ENCODE measurements at regions not wholly inside any gene's neighbourhood (a gene's known extent, or its start where the extent isn't known, plus 50 kb on each side); places are given as distances from the start of the nearest gene placed in this dataset.

DNA sequence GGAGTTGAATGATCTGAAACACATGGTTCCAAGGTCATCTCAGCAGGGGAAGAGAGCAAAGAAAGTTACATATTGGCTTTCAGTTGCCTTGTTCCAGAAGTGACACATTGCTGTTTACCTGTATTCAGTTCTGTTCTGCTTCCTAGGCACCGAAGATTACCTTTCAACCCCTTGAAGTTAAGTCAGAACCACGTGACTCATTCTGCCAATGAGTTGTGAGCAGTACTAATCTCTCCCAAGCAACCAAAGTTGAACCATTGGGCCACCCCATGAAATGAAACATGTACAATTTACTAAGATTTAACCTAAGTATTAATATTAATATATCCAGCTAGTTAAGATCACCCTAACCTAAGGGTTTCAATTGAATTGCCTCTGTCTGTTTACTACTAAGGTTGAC lies 439.2 kb upstream of the MAF start:
- no peak for DNase-seq
- TF ChIP-seq, protein P1, sequence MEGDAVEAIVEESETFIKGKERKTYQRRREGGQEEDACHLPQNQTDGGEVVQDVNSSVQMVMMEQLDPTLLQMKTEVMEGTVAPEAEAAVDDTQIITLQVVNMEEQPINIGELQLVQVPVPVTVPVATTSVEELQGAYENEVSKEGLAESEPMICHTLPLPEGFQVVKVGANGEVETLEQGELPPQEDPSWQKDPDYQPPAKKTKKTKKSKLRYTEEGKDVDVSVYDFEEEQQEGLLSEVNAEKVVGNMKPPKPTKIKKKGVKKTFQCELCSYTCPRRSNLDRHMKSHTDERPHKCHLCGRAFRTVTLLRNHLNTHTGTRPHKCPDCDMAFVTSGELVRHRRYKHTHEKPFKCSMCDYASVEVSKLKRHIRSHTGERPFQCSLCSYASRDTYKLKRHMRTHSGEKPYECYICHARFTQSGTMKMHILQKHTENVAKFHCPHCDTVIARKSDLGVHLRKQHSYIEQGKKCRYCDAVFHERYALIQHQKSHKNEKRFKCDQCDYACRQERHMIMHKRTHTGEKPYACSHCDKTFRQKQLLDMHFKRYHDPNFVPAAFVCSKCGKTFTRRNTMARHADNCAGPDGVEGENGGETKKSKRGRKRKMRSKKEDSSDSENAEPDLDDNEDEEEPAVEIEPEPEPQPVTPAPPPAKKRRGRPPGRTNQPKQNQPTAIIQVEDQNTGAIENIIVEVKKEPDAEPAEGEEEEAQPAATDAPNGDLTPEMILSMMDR (IDR thresholded peaks at IDR 0.05): no peak
- TF ChIP-seq EP300 (IDR thresholded peaks at IDR 0.05) (no peak), POLR2A (IDR thresholded peaks at IDR 0.05) (no peak), POLR2AphosphoS5 (IDR thresholded peaks at IDR 0.05) (no peak)
- no peak overlapping the region for H3K4me3 ChIP-seq
- peaks cover 0 to 16% (median 2%) of the 10 kb centered on the region in 4 donors for H3K4me1 ChIP-seq
- 57 to 80% (median 71%) methylated on average over 2 of the region's 2 CpGs for WGBS, 5 donors
- no peaks in the 10 kb centered on the region for H3K27me3 ChIP-seq
- H3K9me3 ChIP-seq: peaks cover 0 to 4% (median 0%) of the 10 kb centered on the region in 4 donors
- intact Hi-C loops (cut with DNase I; ENCODE audit: low total_unique reads): no loop called here
- no peaks in the 10 kb centered on the region for H3K36me3 ChIP-seq
- H3K27ac ChIP-seq: no peak overlapping the region

DNA sequence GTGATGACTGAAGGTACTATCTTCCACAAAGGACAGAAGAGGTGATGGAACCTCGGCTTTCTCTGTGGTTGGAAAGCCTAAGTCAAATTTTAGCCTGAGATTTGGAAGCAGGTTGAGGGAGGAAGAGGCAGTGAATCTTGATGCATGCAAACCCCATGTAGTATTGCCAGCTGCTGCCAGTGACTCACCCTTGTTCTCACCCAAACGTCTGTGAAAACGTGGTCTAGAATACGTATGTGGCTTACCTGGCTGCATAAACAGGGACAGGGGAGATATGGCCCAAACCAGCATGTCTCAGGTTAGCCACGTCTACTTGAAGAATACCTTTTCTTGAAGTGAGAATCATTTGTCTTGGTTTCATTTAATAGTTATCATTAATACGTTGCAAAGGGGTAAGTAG lies 438.0 kb upstream of the MAF start:
- intact Hi-C loops (cut with DNase I; ENCODE audit: low total_unique reads): no loop called here
- 74 to 79% (median 75%) methylated on average over 6 of the region's 6 CpGs for WGBS, 5 donors

DNA sequence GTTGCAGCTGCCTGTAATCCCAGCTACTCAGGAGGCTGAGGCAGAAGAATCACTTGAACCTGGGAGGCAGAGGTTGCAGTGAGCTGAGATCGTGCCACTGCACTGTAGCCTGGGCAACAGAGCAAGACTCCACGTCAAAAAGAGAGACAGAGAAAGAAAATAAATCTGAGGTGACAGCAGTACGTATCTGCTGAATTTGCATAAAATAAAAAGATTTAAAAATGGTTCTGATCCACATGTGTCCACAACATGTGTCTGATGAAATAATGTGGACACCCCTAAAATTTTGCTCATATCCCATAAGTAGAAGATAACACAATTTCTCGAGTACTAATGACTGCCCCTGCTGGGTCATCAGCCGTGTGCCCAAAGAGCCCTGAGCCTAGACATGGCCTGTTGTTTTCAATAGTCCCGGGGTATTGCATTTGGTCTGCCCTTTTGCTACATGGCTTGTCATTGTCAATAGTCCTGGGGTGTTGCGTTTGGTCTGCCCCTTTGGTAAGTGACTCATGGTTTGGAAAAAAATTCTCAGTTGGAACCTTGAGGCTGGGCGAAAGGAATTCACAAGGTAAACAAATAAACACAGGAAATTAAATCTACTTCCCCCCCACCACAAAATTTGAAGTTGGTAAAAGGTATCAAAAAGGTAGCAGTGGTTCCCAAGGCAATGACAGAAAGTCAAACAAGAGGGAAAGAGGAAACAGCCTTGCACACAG lies 434.6 kb upstream of the MAF start:
- H3K27ac ChIP-seq: no peak overlapping the region
- no peaks in the 10 kb centered on the region for H3K4me1 ChIP-seq
- H3K36me3 ChIP-seq: no peaks in the 10 kb centered on the region
- no peak for DNase-seq
- WGBS, 5 donors: 80 to 93% (median 86%) methylated on average over 8 of the region's 8 CpGs
- H3K27me3 ChIP-seq: no peaks in the 10 kb centered on the region
- H3K9me3 ChIP-seq: peaks cover 0 to 5% (median 2%) of the 10 kb centered on the region in 4 donors
- H3K4me3 ChIP-seq: no peak overlapping the region
- intact Hi-C loops (cut with DNase I; ENCODE audit: low total_unique reads): no loop called here
- TF ChIP-seq, protein P1 (IDR thresholded peaks at IDR 0.05): no peak
- TF ChIP-seq POLR2AphosphoS5 (IDR thresholded peaks at IDR 0.05) (no peak), POLR2A (IDR thresholded peaks at IDR 0.05) (no peak), EP300 (IDR thresholded peaks at IDR 0.05) (no peak)

More for the DNA sequence above, 438.0 kb upstream of the MAF start:
- Histone ChIP-seq H3K36me3 (no peaks in the 10 kb centered on the region), H3K9me3 (peaks cover 0 to 4% (median 2%) of the 10 kb centered on the region in 4 donors), H3K27me3 (no peaks in the 10 kb centered on the region), H3K4me3 (no peak overlapping the region), H3K4me1 (peaks cover 0 to 7% (median 2%) of the 10 kb centered on the region in 4 donors), H3K27ac (no peak overlapping the region)
- TF ChIP-seq POLR2AphosphoS5 (IDR thresholded peaks at IDR 0.05) (no peak), EP300 (IDR thresholded peaks at IDR 0.05) (no peak), POLR2A (IDR thresholded peaks at IDR 0.05) (no peak)
- TF ChIP-seq, protein P1 (IDR thresholded peaks at IDR 0.05): no peak
- no peak for DNase-seq

DNA sequence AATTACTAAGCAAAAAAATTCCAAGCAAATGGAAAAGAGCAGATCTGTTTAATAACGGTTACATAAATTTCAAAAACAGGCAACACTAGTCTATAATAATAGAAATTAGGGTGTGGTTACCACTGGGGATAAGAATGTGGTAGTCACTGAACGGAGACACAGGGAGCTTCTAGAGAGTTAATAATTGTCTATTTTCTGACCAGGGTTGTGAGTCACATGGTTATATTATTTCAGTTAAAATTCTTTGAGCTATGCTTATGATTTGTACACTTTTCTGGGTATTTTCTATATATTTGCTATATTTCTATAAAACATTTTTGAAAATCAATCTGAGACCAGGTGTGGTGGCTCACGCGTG lies 433.9 kb upstream of the MAF start:
- Histone ChIP-seq H3K4me1 (no peaks in the 10 kb centered on the region), H3K36me3 (no peaks in the 10 kb centered on the region), H3K27me3 (no peaks in the 10 kb centered on the region), H3K4me3 (no peak overlapping the region), H3K27ac (no peak overlapping the region), H3K9me3 (peaks cover 0 to 5% (median under 1%) of the 10 kb centered on the region in 4 donors)
- 85 to 96% (median 89%) methylated on average over 4 of the region's 4 CpGs for WGBS, 5 donors
- DNase-seq: no peak
- intact Hi-C loops (cut with DNase I; ENCODE audit: low total_unique reads): no loop called here
- no peak for TF ChIP-seq EP300 (IDR thresholded peaks at IDR 0.05)
- TF ChIP-seq POLR2AphosphoS5 (IDR thresholded peaks at IDR 0.05): no peak
- TF ChIP-seq, protein P1 (IDR thresholded peaks at IDR 0.05): no peak
- TF ChIP-seq POLR2A (IDR thresholded peaks at IDR 0.05): no peak
